ENCODE measurements at regions not wholly inside any gene's neighbourhood (a gene's known extent, or its start where the extent isn't known, plus 50 kb on each side); places are given as distances from the start of the nearest gene placed in this dataset.

- H3K36me3 ChIP-seq, result no peaks in the 10 kb centered on the region
- TF ChIP-seq EP300 (IDR thresholded peaks at IDR 0.05), result no peak
- TF ChIP-seq, protein P1, sequence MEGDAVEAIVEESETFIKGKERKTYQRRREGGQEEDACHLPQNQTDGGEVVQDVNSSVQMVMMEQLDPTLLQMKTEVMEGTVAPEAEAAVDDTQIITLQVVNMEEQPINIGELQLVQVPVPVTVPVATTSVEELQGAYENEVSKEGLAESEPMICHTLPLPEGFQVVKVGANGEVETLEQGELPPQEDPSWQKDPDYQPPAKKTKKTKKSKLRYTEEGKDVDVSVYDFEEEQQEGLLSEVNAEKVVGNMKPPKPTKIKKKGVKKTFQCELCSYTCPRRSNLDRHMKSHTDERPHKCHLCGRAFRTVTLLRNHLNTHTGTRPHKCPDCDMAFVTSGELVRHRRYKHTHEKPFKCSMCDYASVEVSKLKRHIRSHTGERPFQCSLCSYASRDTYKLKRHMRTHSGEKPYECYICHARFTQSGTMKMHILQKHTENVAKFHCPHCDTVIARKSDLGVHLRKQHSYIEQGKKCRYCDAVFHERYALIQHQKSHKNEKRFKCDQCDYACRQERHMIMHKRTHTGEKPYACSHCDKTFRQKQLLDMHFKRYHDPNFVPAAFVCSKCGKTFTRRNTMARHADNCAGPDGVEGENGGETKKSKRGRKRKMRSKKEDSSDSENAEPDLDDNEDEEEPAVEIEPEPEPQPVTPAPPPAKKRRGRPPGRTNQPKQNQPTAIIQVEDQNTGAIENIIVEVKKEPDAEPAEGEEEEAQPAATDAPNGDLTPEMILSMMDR (IDR thresholded peaks at IDR 0.05), result no peak
- no peak for TF ChIP-seq POLR2AphosphoS5 (IDR thresholded peaks at IDR 0.05)
- TF ChIP-seq POLR2A (IDR thresholded peaks at IDR 0.05), result no peak
- WGBS, 2 donors, result 81 to 89% methylated on average over 4 of the region's 4 CpGs
- H3K27ac ChIP-seq, result no peak overlapping the region
- H3K27me3 ChIP-seq, result no peaks in the 10 kb centered on the region
- no peak for DNase-seq
- H3K9me3 ChIP-seq, result no peaks in the 10 kb centered on the region
- no peak for ATAC-seq (ENCODE audit: low FRiP score in 2 of 2)
- no peaks in the 10 kb centered on the region for H3K4me1 ChIP-seq
- no peak overlapping the region for H3K4me3 ChIP-seq
Measured at GRCh38 chr11:60592601-60593000, 77.4 kb downstream of the MS4A13 start.

- WGBS, 2 donors, result 74 to 82% methylated on average over 4 of the region's 4 CpGs
- H3K36me3 ChIP-seq, result no peaks in the 10 kb centered on the region
- TF ChIP-seq, protein P1 (IDR thresholded peaks at IDR 0.05), result no peak
- TF ChIP-seq POLR2A (IDR thresholded peaks at IDR 0.05) (no peak), POLR2AphosphoS5 (IDR thresholded peaks at IDR 0.05) (no peak), EP300 (IDR thresholded peaks at IDR 0.05) (no peak)
- no peak overlapping the region for H3K27ac ChIP-seq
- no peaks in the 10 kb centered on the region for H3K4me1 ChIP-seq
- no peak overlapping the region for H3K4me3 ChIP-seq
- no peaks in the 10 kb centered on the region for H3K9me3 ChIP-seq
- ATAC-seq (ENCODE audit: low FRiP score in 2 of 2) (peak in 1 of 2 donors; percentile 19), DNase-seq (no peak)
- no peaks in the 10 kb centered on the region for H3K27me3 ChIP-seq
Measured at GRCh38 chr11:60594998-60595642, 79.9 kb downstream of the MS4A13 start.

DNA sequence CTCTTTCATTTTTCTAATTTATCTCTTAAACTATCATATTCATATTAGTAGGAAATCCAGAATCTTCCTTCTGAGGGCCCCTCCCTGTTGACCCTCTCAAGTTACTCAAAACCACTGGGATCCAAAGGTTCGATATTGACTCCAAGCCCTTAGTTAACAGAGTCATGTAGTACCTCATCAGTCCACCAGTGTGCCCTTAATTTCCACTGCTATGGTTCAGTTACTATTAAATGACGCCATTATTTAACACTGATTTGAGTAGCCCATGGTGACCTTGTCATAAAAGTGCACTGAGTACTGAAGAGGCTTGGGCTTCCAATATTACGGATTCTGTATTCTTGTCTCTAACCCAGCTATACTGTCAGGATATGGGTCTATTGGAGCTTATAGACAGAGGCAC lies 91.9 kb upstream of the MS4A8 start:
- Histone ChIP-seq H3K4me3 (no peak overlapping the region), H3K27ac (no peak overlapping the region), H3K9me3 (no peaks in the 10 kb centered on the region), H3K27me3 (no peaks in the 10 kb centered on the region), H3K36me3 (no peaks in the 10 kb centered on the region), H3K4me1 (no peaks in the 10 kb centered on the region)
- DNase-seq (no peak), ATAC-seq (ENCODE audit: low FRiP score in 2 of 2) (no peak)
- TF ChIP-seq, protein P1 (IDR thresholded peaks at IDR 0.05), result no peak
- TF ChIP-seq POLR2AphosphoS5 (IDR thresholded peaks at IDR 0.05), result no peak
- TF ChIP-seq EP300 (IDR thresholded peaks at IDR 0.05), result no peak
- TF ChIP-seq POLR2A (IDR thresholded peaks at IDR 0.05), result no peak
- 84 to 91% methylated on average over 3 of the region's 3 CpGs for WGBS, 2 donors

- WGBS, 2 donors, result 54 to 67% methylated on average over 3 of the region's 3 CpGs
- no peak overlapping the region for H3K4me3 ChIP-seq
- TF ChIP-seq, protein P1 (IDR thresholded peaks at IDR 0.05), result no peak
- no peak for TF ChIP-seq EP300 (IDR thresholded peaks at IDR 0.05)
- TF ChIP-seq POLR2A (IDR thresholded peaks at IDR 0.05), result no peak
- no peak for TF ChIP-seq POLR2AphosphoS5 (IDR thresholded peaks at IDR 0.05)
- H3K27me3 ChIP-seq, result no peaks in the 10 kb centered on the region
- no peak overlapping the region for H3K27ac ChIP-seq
- H3K4me1 ChIP-seq, result no peaks in the 10 kb centered on the region
- H3K36me3 ChIP-seq, result no peaks in the 10 kb centered on the region
- H3K9me3 ChIP-seq, result no peaks in the 10 kb centered on the region
- ATAC-seq (ENCODE audit: low FRiP score in 2 of 2), result no peak
- no peak for DNase-seq
Measured at GRCh38 chr11:60609632-60610031, 89.8 kb upstream of the MS4A8 start.

DNA sequence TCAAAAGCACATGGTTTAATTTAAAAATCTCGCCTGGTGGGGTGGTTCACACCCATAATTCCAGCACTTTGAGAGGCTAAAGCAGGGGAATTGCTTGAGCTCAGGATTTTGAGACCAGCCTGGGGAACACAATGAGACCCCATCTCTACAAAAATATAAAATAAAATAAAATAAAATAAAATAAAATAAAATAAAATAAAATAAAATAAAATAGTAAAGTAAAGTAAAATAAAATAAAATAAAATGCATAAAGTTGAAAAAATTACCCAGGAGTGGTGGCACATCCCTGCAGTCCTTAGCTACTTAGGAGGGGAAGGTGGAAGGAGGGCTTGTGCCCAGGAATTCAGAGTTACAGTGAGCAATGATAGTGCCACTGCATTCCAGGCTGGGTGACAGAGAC lies 88.7 kb upstream of the MS4A8 start:
- DNase-seq (no peak), ATAC-seq (ENCODE audit: low FRiP score in 2 of 2) (no peak)
- WGBS, 2 donors, result 67 to 81% methylated on average over 1 of the region's 1 CpG
- H3K4me1 ChIP-seq, result no peaks in the 10 kb centered on the region
- no peaks in the 10 kb centered on the region for H3K27me3 ChIP-seq
- no peak overlapping the region for H3K27ac ChIP-seq
- no peak overlapping the region for H3K4me3 ChIP-seq
- H3K36me3 ChIP-seq, result no peaks in the 10 kb centered on the region
- TF ChIP-seq EP300 (IDR thresholded peaks at IDR 0.05), result no peak
- TF ChIP-seq POLR2A (IDR thresholded peaks at IDR 0.05), result no peak
- TF ChIP-seq, protein P1 (IDR thresholded peaks at IDR 0.05), result no peak
- no peak for TF ChIP-seq POLR2AphosphoS5 (IDR thresholded peaks at IDR 0.05)
- no peaks in the 10 kb centered on the region for H3K9me3 ChIP-seq
